NCI-H2196 (cell line): ENCODE measurements at regions not wholly inside any gene's neighbourhood (a gene's known extent, or its start where the extent isn't known, plus 50 kb on each side); places are given as distances from the start of the nearest gene placed in this dataset.
A peak's percentile ranks its signal among the peaks of the same experiment; 100 is the strongest.

Experiments used
- DNase-seq: peaks from one replicate; lab custom pipeline; 2025; ENCODE audit not compliant: unreplicated experiment; lab: John Stamatoyannopoulos, UW

GRCh38 chr3:118550122-118550521 lies 484.5 kb downstream of the IGSF11 start:
- DNase-seq: no peak

GRCh38 chr3:118550556-118550955 lies 484.1 kb downstream of the IGSF11 start:
- DNase-seq: no peak

GRCh38 chr3:118554148-118554838 lies 480.4 kb downstream of the IGSF11 start:
- no peak for DNase-seq

GRCh38 chr3:118556983-118557382 lies 477.7 kb downstream of the IGSF11 start:
- no peak for DNase-seq

GRCh38 chr3:118557513-118557912 lies 477.1 kb downstream of the IGSF11 start:
- no peak for DNase-seq

GRCh38 chr3:118559286-118559685 lies 475.4 kb downstream of the IGSF11 start:
- no peak for DNase-seq

- DNase-seq: no peak
These were observed 469.8 kb downstream of the IGSF11 start for GRCh38 chr3:118564800-118565199.

GRCh38 chr3:118573912-118574311 lies 460.7 kb downstream of the IGSF11 start:
- no peak for DNase-seq

GRCh38 chr3:118577055-118577777 lies 457.4 kb downstream of the IGSF11 start:
- DNase-seq: no peak

GRCh38 chr3:118578559-118578958 lies 456.1 kb downstream of the IGSF11 start:
- DNase-seq: no peak

- no peak for DNase-seq
These were observed 447.5 kb downstream of the IGSF11 start for GRCh38 chr3:118587037-118587741.

GRCh38 chr3:118587847-118588246 lies 446.8 kb downstream of the IGSF11 start:
- DNase-seq: no peak

GRCh38 chr3:118593277-118593670 lies 441.4 kb downstream of the IGSF11 start:
- no peak for DNase-seq

GRCh38 chr3:118597184-118597583 lies 437.5 kb downstream of the IGSF11 start:
- no peak for DNase-seq

- no peak for DNase-seq
These were observed 426.5 kb downstream of the IGSF11 start for GRCh38 chr3:118607915-118608820.

GRCh38 chr3:118618247-118619040 lies 416.2 kb downstream of the IGSF11 start:
- DNase-seq: no peak

- no peak for DNase-seq
These were observed 408.2 kb downstream of the IGSF11 start for GRCh38 chr3:118626453-118626852.

GRCh38 chr3:118628704-118629341 lies 405.8 kb downstream of the IGSF11 start:
- peak; percentile 89 for DNase-seq

GRCh38 chr3:118629821-118630220 lies 404.8 kb downstream of the IGSF11 start:
- DNase-seq: no peak

GRCh38 chr3:118635711-118636110 lies 398.9 kb downstream of the IGSF11 start:
- DNase-seq: no peak
